K562 (cell line): ENCODE measurements at regions not wholly inside any gene's neighbourhood (a gene's known extent, or its start where the extent isn't known, plus 50 kb on each side); places are given as distances from the start of the nearest gene placed in this dataset.

Source experiments
- CBX5 ChIP-seq: IDR thresholded peaks from 2 replicates; pipeline ENCODE4 v1.6.1; 2014; ENCODE audit warnings: low read depth, borderline replicate concordance
- ELF4 ChIP-seq: fragments of 450-650 bp; formaldehyde crosslinking; IDR thresholded peaks from 2 replicates; pipeline ENCODE4 v1.4.0; 2022; ENCODE audit warnings: missing genetic modification characterization
- MTA3 ChIP-seq: fragments of 450-650 bp; formaldehyde crosslinking; IDR thresholded peaks from 2 replicates; pipeline ENCODE4 v1.6.1; 2017; ENCODE audit warnings: mild to moderate bottlenecking, borderline replicate concordance
- POLR2A ChIP-seq: fragments of 450-650 bp; conservative IDR thresholded peaks from 2 replicates; pipeline ENCODE4 v1.6.1; 2016
- XRCC5 ChIP-seq: fragments of 200-400 bp; formaldehyde crosslinking; IDR thresholded peaks from 2 replicates; pipeline ENCODE4 v1.6.1; 2017; ENCODE audit warnings: low read depth, mild to moderate bottlenecking, low read length
- TF ChIP-seq, protein P1 (sequence below), 3 experiments: IDR thresholded peaks in 2 of 3; conservative IDR thresholded peaks in 1 of 3; 2 replicates each; pipeline ENCODE4 v1.5.1; 2011 to 2012; ENCODE audit warnings: low read length in 3 of 3, mild to moderate bottlenecking in 3 of 3, control low read depth in 2 of 3, improper control_type of control experiment in 1 of 3, inconsistent platforms in 1 of 3, low read depth in 1 of 3, mixed read lengths in 1 of 3, moderate library complexity in 1 of 3; ENCODE audit not compliant: insufficient read depth in 2 of 3
- TF ChIP-seq, protein P2 (sequence below), 2 experiments: fragments of 450-650 bp in 1 of 2; sonication (generic) in 1 of 2; formaldehyde crosslinking in 1 of 2; IDR thresholded peaks in 1 of 2; conservative IDR thresholded peaks in 1 of 2; 2 replicates each; pipeline versions ENCODE4 v1.6.1 to v1.8.1; 2016 to 2023; ENCODE audit warnings: mild to moderate bottlenecking in 2 of 2, moderate library complexity in 2 of 2, inconsistent platforms in 1 of 2, missing genetic modification reagents in 1 of 2

DNA sequence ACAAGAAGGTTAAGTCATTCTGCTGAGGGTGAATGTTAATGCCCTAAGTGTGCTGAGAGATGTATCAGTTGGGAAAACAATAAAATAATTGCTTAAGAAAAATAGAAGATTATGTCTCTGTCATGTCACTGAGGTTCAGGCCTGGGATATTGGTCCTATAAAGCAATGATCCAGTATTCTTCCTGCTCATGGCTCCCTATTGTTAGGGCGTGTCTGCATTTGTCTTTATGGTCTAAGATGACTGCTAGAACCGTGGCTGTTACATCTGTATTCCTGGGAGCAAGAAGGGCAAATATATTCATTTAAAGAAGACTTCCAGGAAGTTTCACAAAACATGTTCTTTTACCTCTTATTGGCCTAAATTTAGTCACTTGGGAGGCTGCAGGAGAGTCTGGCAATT, 125.0 kb downstream of the KCNE4 start:
- TF ChIP-seq, protein P1, sequence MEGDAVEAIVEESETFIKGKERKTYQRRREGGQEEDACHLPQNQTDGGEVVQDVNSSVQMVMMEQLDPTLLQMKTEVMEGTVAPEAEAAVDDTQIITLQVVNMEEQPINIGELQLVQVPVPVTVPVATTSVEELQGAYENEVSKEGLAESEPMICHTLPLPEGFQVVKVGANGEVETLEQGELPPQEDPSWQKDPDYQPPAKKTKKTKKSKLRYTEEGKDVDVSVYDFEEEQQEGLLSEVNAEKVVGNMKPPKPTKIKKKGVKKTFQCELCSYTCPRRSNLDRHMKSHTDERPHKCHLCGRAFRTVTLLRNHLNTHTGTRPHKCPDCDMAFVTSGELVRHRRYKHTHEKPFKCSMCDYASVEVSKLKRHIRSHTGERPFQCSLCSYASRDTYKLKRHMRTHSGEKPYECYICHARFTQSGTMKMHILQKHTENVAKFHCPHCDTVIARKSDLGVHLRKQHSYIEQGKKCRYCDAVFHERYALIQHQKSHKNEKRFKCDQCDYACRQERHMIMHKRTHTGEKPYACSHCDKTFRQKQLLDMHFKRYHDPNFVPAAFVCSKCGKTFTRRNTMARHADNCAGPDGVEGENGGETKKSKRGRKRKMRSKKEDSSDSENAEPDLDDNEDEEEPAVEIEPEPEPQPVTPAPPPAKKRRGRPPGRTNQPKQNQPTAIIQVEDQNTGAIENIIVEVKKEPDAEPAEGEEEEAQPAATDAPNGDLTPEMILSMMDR (IDR thresholded peaks at IDR 0.05 in 2 of 3, conservative IDR thresholded peaks at IDR 0.05 in 1 of 3; ENCODE audit: insufficient read depth in 2 of 3, low read depth in 1 of 3, low read length in 3 of 3) = no peak
- TF ChIP-seq, protein P2, sequence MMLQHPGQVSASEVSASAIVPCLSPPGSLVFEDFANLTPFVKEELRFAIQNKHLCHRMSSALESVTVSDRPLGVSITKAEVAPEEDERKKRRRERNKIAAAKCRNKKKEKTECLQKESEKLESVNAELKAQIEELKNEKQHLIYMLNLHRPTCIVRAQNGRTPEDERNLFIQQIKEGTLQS (IDR thresholded peaks at IDR 0.05) = no peak
- TF ChIP-seq, protein P2 (CRISPR knock-in tag; conservative IDR thresholded peaks at IDR 0.05) = no peak
- no peak for TF ChIP-seq POLR2A
- TF ChIP-seq XRCC5 = no peak
- TF ChIP-seq MTA3 = no peak
- no peak for TF ChIP-seq ELF4 (CRISPR knock-in tag)
- TF ChIP-seq CBX5 = no peak
